ENCODE measurements at regions not wholly inside any gene's neighbourhood (a gene's known extent, or its start where the extent isn't known, plus 50 kb on each side); places are given as distances from the start of the nearest gene placed in this dataset.

GRCh38 chr13:104034891-104035290, 968.7 kb upstream of the SLC10A2 start:
- Histone ChIP-seq H4K20me1 (ENCODE audit: insufficient read depth, low read length) (no peaks in the 10 kb centered on the region), H3K79me2 (ENCODE audit: insufficient read depth, low read length) (no peaks in the 10 kb centered on the region), H3K4me2 (ENCODE audit: insufficient read depth, low read length) (no peak overlapping the region), H3K4me1 (ENCODE audit: insufficient read depth, low read length) (no peaks in the 10 kb centered on the region), H3K4me3 (ENCODE audit: insufficient read depth, low read length) (no peak overlapping the region), H3K9me3 (ENCODE audit: low read depth, low read length) (no peaks in the 10 kb centered on the region), H3K27me3 (ENCODE audit: insufficient read depth, low read length) (no peaks in the 10 kb centered on the region), H3K27ac (ENCODE audit: low read depth, low read length) (no peak overlapping the region), H2AFZ (ENCODE audit: low read length) (no peak overlapping the region), H3K36me3 (ENCODE audit: insufficient read depth, low read length) (no peaks in the 10 kb centered on the region)
- TF ChIP-seq CTCF (IDR thresholded peaks at IDR 0.05; ENCODE audit: extremely low read depth, low read depth, low read length) = no peak
- DNase-seq (ENCODE audit: insufficient read length, low spot score, missing footprints) = no peak

- Histone ChIP-seq H3K79me2 (ENCODE audit: insufficient read depth, low read length) (no peaks in the 10 kb centered on the region), H3K9me3 (ENCODE audit: low read depth, low read length) (no peaks in the 10 kb centered on the region), H3K4me1 (ENCODE audit: insufficient read depth, low read length) (no peaks in the 10 kb centered on the region), H3K4me3 (ENCODE audit: insufficient read depth, low read length) (no peak overlapping the region), H2AFZ (ENCODE audit: low read length) (no peak overlapping the region), H3K27me3 (ENCODE audit: insufficient read depth, low read length) (no peaks in the 10 kb centered on the region), H3K27ac (ENCODE audit: low read depth, low read length) (no peak overlapping the region), H3K4me2 (ENCODE audit: insufficient read depth, low read length) (no peak overlapping the region), H3K36me3 (ENCODE audit: insufficient read depth, low read length) (no peaks in the 10 kb centered on the region), H4K20me1 (ENCODE audit: insufficient read depth, low read length) (no peaks in the 10 kb centered on the region)
- TF ChIP-seq CTCF (IDR thresholded peaks at IDR 0.05; ENCODE audit: extremely low read depth, low read depth, low read length) = no peak
- DNase-seq (ENCODE audit: insufficient read length, low spot score, missing footprints) = no peak
Measured at GRCh38 chr13:104025303-104025702, 959.1 kb upstream of the SLC10A2 start.

GRCh38 chr13:104024416-104025170, 958.4 kb upstream of the SLC10A2 start:
- no peak for DNase-seq (ENCODE audit: insufficient read length, low spot score, missing footprints)
- Histone ChIP-seq H3K79me2 (ENCODE audit: insufficient read depth, low read length) (no peaks in the 10 kb centered on the region), H3K4me1 (ENCODE audit: insufficient read depth, low read length) (no peaks in the 10 kb centered on the region), H3K4me3 (ENCODE audit: insufficient read depth, low read length) (no peak overlapping the region), H3K27ac (ENCODE audit: low read depth, low read length) (no peak overlapping the region), H3K27me3 (ENCODE audit: insufficient read depth, low read length) (no peaks in the 10 kb centered on the region), H4K20me1 (ENCODE audit: insufficient read depth, low read length) (no peaks in the 10 kb centered on the region), H2AFZ (ENCODE audit: low read length) (no peak overlapping the region), H3K9me3 (ENCODE audit: low read depth, low read length) (no peaks in the 10 kb centered on the region), H3K4me2 (ENCODE audit: insufficient read depth, low read length) (no peak overlapping the region), H3K36me3 (ENCODE audit: insufficient read depth, low read length) (no peaks in the 10 kb centered on the region)
- TF ChIP-seq CTCF (IDR thresholded peaks at IDR 0.05; ENCODE audit: extremely low read depth, low read depth, low read length) = no peak

- H3K4me2 ChIP-seq (ENCODE audit: insufficient read depth, low read length) = no peak overlapping the region
- no peak overlapping the region for H3K27ac ChIP-seq (ENCODE audit: low read depth, low read length)
Measured at GRCh38 chr13:104021806-104022397, 955.7 kb upstream of the SLC10A2 start.

More at GRCh38 chr13:104021806-104022397, 955.7 kb upstream of the SLC10A2 start:
- Histone ChIP-seq H3K36me3 (ENCODE audit: insufficient read depth, low read length) (no peaks in the 10 kb centered on the region), H3K27me3 (ENCODE audit: insufficient read depth, low read length) (no peaks in the 10 kb centered on the region), H2AFZ (ENCODE audit: low read length) (no peak overlapping the region), H4K20me1 (ENCODE audit: insufficient read depth, low read length) (no peaks in the 10 kb centered on the region), H3K4me1 (ENCODE audit: insufficient read depth, low read length) (no peaks in the 10 kb centered on the region), H3K9me3 (ENCODE audit: low read depth, low read length) (no peaks in the 10 kb centered on the region), H3K4me3 (ENCODE audit: insufficient read depth, low read length) (no peak overlapping the region), H3K79me2 (ENCODE audit: insufficient read depth, low read length) (no peaks in the 10 kb centered on the region)
- TF ChIP-seq CTCF (IDR thresholded peaks at IDR 0.05; ENCODE audit: extremely low read depth, low read depth, low read length) = no peak
- no peak for DNase-seq (ENCODE audit: insufficient read length, low spot score, missing footprints)

Measured in osteoblast (primary cell).